ENCODE measurements at regions not wholly inside any gene's neighbourhood (a gene's known extent, or its start where the extent isn't known, plus 50 kb on each side); places are given as distances from the start of the nearest gene placed in this dataset.

- TF ChIP-seq, protein P1, sequence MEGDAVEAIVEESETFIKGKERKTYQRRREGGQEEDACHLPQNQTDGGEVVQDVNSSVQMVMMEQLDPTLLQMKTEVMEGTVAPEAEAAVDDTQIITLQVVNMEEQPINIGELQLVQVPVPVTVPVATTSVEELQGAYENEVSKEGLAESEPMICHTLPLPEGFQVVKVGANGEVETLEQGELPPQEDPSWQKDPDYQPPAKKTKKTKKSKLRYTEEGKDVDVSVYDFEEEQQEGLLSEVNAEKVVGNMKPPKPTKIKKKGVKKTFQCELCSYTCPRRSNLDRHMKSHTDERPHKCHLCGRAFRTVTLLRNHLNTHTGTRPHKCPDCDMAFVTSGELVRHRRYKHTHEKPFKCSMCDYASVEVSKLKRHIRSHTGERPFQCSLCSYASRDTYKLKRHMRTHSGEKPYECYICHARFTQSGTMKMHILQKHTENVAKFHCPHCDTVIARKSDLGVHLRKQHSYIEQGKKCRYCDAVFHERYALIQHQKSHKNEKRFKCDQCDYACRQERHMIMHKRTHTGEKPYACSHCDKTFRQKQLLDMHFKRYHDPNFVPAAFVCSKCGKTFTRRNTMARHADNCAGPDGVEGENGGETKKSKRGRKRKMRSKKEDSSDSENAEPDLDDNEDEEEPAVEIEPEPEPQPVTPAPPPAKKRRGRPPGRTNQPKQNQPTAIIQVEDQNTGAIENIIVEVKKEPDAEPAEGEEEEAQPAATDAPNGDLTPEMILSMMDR (IDR thresholded peaks at IDR 0.05), result no peak
- TF ChIP-seq ZFX (IDR thresholded peaks at IDR 0.05; ENCODE audit: borderline replicate concordance), result no peak
Measured at GRCh38 chr12:125417446-125417845, 352.2 kb downstream of the AACS start.
